Naive thymus-derived CD8-positive, alpha-beta T cell (primary cell): ENCODE measurements at regions not wholly inside any gene's neighbourhood (a gene's known extent, or its start where the extent isn't known, plus 50 kb on each side); places are given as distances from the start of the nearest gene placed in this dataset.

ENCODE experiments used
- ATAC-seq, 2 donors: fragments of 150-1000 bp; cut with Tn5 transposase in 1 of 2; sonication (Bioruptor Pico), chemical (Tn5 transposase) in 1 of 2; 1 replicate in 1 of 2; 2 replicates in 1 of 2; pipeline ENCODE4 v1.10.0; 2021; ENCODE audit warnings: mild to moderate bottlenecking in 2 of 2, moderate library complexity in 2 of 2
- POLR2A ChIA-PET: fragments of 350-600 bp; sonication (Branson Sonifier 250); formaldehyde crosslinking; loops from one replicate; lab custom pipeline; 2021; ENCODE audit warnings: antibody characterized with exemption; lab: Charles Lee
- DNase-seq, 10 donors: peaks; one replicate each; pipeline versions ENCODE4 v3.0.0 to v3.0.0-alpha.2; 2020 to 2022
- H3K27ac Mint-ChIP-seq, 10 donors: one replicate each; pipeline ENCODE4 v1.8.0; 2020 to 2022; ENCODE audit warnings: mild to moderate bottlenecking in 10 of 10, mixed read lengths in 10 of 10, moderate library complexity in 4 of 10, inconsistent platforms in 1 of 10
- H3K27me3 Mint-ChIP-seq, 5 donors: one replicate each; pipeline ENCODE4 v1.8.0; 2021 to 2022; ENCODE audit warnings: mixed read lengths in 5 of 5
- H3K36me3 Mint-ChIP-seq, 3 donors: one replicate each; pipeline ENCODE4 v1.8.0; 2020 to 2022; ENCODE audit warnings: mixed read lengths in 3 of 3, mild to moderate bottlenecking in 2 of 3, inconsistent platforms in 1 of 3
- H3K4me1 Mint-ChIP-seq, 4 donors: one replicate each; pipeline ENCODE4 v1.8.0; 2021 to 2022; ENCODE audit warnings: mixed read lengths in 4 of 4
- H3K4me3 Mint-ChIP-seq, 10 donors: one replicate each; pipeline ENCODE4 v1.8.0; 2020 to 2022; ENCODE audit warnings: mild to moderate bottlenecking in 10 of 10, mixed read lengths in 10 of 10, moderate library complexity in 6 of 10, inconsistent platforms in 1 of 10
- H3K9me3 Mint-ChIP-seq, 9 donors: one replicate each; pipeline ENCODE4 v1.8.0; 2020 to 2022; ENCODE audit warnings: mixed read lengths in 9 of 9, mild to moderate bottlenecking in 3 of 9, inconsistent platforms in 1 of 9, moderate library complexity in 1 of 9

DNA sequence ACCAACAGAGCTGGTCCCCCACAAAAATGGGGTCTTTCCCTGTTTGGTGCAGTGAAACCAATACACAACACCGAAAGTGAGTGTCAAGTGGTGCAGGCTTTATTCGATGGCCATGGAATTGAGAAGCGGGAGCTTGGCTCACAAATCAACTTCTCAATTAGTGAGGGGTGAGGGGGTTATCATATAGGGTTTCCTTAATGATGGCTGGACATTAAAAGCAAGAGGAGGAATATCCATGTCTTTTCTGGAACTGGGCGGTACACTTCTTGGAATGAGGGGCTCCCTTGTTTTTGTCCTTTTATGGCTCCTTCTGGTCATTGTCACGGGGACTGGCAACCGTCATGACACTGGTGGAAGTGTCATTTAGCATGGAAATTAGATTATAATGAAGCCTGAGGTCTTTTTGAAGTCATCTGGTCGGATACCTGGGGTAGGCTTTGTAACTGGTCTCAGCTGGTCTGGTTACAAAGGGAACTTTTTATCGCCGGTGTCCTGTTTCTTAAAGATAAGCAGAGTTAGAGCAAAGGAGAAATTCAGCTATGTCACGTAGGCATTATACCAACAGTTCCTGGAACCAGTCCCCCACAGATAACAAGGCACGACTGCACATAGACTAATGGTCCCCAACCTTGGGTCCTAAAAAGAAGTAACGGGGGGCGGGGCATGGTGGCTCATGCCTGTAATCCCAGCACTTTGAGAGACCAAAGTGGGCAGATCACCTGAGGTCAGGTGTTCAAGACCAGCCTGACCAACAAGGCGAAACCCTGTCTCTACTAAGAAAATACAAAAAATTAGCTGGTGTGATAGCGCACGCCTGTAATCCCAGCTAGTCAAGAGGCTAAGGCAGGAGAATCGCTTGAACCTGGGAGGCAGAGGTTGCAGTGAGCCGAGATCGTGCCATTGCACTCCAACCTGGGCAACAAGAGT, 93.5 kb upstream of the NDUFV2 start:
- peaks cover 0 to 5% (median 0%) of the 10 kb centered on the region in 9 donors for H3K9me3 Mint-ChIP-seq
- ATAC-seq (no peak), DNase-seq (no peak)
- no peaks in the 10 kb centered on the region for H3K36me3 Mint-ChIP-seq
- H3K27ac Mint-ChIP-seq = no peak overlapping the region
- H3K27me3 Mint-ChIP-seq = peaks cover 0 to 20% (median 9%) of the 10 kb centered on the region in 5 donors
- H3K4me3 Mint-ChIP-seq = no peak overlapping the region
- no peaks in the 10 kb centered on the region for H3K4me1 Mint-ChIP-seq
- POLR2A ChIA-PET = no interaction called here

DNA sequence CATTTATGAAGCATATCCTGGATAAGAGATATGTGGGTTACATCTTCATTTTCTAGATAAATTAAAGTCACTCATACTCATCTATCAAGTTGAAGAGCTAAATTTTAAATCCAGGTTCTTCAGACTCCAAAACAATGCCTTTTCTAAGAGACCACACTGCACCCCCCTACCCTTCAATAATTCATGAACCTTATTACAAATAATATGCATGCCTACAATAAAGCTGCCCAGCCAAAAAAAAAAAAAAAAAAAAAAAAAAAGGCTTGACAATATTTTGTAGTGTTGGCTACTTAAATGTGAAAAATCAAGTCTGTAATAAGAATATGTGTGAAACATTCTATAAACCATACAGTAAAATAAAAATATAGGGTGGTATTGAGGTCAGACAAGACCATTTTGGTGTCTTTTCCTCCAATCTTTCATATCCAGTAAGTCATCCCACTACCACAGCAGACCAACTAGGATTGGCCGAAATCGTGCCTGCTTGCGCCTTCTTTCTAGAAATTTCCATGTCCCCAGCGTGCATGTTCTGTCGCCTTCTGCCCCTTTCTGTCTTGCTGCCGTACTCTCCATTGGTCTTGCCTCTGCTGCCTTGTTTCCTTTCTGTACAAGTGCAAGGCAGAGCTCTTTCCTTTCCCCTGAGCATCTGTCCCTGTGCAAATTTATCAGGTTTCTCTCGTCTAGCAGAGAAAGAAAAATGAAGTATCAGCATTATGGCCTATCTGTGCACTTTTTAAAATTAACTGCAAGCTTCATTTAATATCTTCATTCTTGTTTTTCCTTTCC, 92.6 kb upstream of the NDUFV2 start:
- Mint-ChIP-seq H3K27me3 (peaks cover 0 to 20% (median 8%) of the 10 kb centered on the region in 5 donors), H3K27ac (peak overlapping the region in 2 of 10 donors; percentile 20 to 75), H3K36me3 (no peaks in the 10 kb centered on the region), H3K9me3 (peaks cover 0 to 5% (median 0%) of the 10 kb centered on the region in 9 donors), H3K4me3 (no peak overlapping the region), H3K4me1 (no peaks in the 10 kb centered on the region)
- ATAC-seq (no peak), DNase-seq (no peak)
- POLR2A ChIA-PET = no interaction called here

DNA sequence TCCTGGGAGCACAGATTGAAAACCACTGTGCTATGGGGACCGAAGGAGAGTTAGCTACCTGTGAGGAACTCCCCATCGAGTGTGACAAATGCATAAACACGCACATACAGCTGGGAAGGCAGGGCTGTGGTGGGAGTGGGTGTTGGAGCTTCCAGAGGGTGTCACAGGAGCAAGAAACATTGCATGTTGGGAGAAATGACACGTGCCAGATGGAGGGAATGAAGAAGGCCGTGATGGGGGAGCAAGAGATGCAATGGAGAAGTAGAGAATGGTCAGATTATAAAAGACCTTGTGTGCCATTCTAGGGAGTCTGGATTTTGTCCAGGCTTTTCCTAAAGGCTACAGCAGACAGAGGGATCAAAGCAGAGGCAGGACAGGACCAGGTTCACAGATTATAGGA, 91.1 kb upstream of the NDUFV2 start:
- H3K27ac Mint-ChIP-seq = no peak overlapping the region
- POLR2A ChIA-PET = interaction anchor here (0.6 kb wide), 1 partner anchor 20 kb away, joined by 3 read pairs; no protein-coding TSS in a partner anchor
- peaks cover 0 to 5% (median 0%) of the 10 kb centered on the region in 9 donors for H3K9me3 Mint-ChIP-seq
- peaks cover 0 to 1% (median 0%) of the 10 kb centered on the region in 4 donors for H3K4me1 Mint-ChIP-seq
- ATAC-seq (no peak), DNase-seq (no peak)
- H3K4me3 Mint-ChIP-seq = no peak overlapping the region
- H3K36me3 Mint-ChIP-seq = no peaks in the 10 kb centered on the region
- peaks cover 0 to 13% (median 8%) of the 10 kb centered on the region in 5 donors for H3K27me3 Mint-ChIP-seq

DNA sequence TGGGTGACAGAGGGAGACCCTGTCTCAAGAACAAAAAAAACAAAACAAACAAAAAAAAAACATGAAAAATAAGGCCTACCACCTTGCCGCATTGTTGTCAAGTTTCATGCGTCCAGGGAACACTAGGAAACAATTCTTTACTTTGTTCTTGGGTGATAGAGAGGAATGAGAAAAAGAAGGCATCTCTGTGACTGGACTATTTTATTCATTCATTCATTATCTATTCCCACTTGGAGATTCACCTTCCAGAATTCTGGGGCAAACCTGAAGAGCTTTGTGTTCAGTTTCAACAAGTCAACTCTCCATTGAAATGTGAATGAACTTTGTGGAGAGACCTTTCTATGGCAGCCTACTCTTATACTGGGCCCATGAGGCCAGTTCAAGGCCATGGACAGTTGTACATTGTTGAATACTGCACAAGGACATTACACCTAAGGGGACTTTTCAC, 88.5 kb upstream of the NDUFV2 start:
- ATAC-seq (no peak), DNase-seq (no peak)
- Mint-ChIP-seq H3K27ac (no peak overlapping the region), H3K36me3 (peaks cover 0 to under 1% (median 0%) of the 10 kb centered on the region in 3 donors), H3K4me3 (no peak overlapping the region), H3K9me3 (peaks cover 0 to under 1% (median 0%) of the 10 kb centered on the region in 9 donors), H3K27me3 (peaks cover under 1 to 15% (median 5%) of the 10 kb centered on the region in 5 donors), H3K4me1 (peaks cover 0 to 14% (median 4%) of the 10 kb centered on the region in 4 donors)
- POLR2A ChIA-PET = interaction anchor here (0.7 kb wide), 1 partner anchor 120 kb away, joined by 3 read pairs; no protein-coding TSS in a partner anchor

DNA sequence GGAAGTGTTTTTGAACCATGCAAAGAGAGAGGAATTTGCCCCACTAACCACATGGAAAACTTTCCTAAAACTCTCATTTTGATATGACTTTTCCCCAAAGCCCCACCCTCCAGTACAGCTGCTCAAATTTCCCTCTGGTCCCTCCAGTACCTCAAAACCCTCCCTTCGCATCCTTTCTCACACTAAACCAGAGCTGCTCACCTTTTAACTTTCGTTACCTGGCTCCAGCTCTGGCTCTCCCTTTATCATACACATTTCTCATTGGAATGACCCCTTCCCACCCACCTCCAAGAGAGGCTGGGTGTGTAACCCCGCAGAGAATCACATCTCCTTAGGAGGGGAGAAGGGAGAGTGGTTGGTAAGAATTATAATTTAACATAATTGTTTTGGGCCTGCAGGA, 86.8 kb upstream of the NDUFV2 start:
- peak overlapping the region in 1 of 10 donors; percentile 72 for H3K27ac Mint-ChIP-seq
- peaks cover 0 to 23% (median 4%) of the 10 kb centered on the region in 5 donors for H3K27me3 Mint-ChIP-seq
- peaks cover 0 to 14% (median 4%) of the 10 kb centered on the region in 4 donors for H3K4me1 Mint-ChIP-seq
- no peak overlapping the region for H3K4me3 Mint-ChIP-seq
- DNase-seq (no peak), ATAC-seq (no peak)
- peaks cover 0 to 4% (median 0%) of the 10 kb centered on the region in 3 donors for H3K36me3 Mint-ChIP-seq
- POLR2A ChIA-PET = no interaction called here
- H3K9me3 Mint-ChIP-seq = peaks cover 0 to 3% (median 0%) of the 10 kb centered on the region in 9 donors

DNA sequence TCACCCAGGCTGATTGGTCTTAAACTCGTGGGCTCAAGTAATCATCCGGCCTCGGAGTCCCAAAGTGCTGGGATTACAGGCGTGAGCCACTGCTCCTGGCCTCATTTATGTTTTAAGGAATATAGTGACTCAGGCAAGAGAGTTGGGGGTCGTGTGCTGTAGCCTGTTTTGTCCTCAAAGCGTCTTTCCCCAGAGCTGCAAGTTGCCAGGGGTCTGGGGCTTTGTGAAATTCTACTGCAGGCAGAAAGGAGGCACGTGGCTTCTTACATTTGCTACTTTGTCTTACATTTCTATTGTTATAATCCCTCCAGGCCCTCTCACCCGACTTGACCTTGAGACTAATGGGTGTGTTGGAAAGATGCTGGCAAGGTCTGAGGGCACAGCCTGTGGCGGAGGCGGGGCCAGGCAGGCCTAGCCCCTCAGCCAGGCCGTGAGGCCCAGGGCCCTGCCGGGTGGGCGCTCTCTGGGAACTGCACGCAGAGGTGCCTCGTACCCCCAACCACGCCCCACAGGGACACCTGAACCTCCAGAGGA, 85.8 kb upstream of the NDUFV2 start:
- peaks cover 0 to 3% (median 0%) of the 10 kb centered on the region in 9 donors for H3K9me3 Mint-ChIP-seq
- no peak overlapping the region for H3K27ac Mint-ChIP-seq
- peaks cover 0 to 4% (median 0%) of the 10 kb centered on the region in 3 donors for H3K36me3 Mint-ChIP-seq
- ATAC-seq = peak in 1 of 2 donors; percentile 46
- POLR2A ChIA-PET = interaction anchor here (0.6 kb wide), 1 partner anchor 9 kb away, joined by 3 read pairs; no protein-coding TSS in a partner anchor
- H3K27me3 Mint-ChIP-seq = peaks cover 0 to 20% (median 4%) of the 10 kb centered on the region in 5 donors
- H3K4me3 Mint-ChIP-seq = peak overlapping the region in 8 of 10 donors; percentile 65 to 83 (median 75)
- peaks cover 0 to 14% (median 4%) of the 10 kb centered on the region in 4 donors for H3K4me1 Mint-ChIP-seq
- DNase-seq = no peak

DNA sequence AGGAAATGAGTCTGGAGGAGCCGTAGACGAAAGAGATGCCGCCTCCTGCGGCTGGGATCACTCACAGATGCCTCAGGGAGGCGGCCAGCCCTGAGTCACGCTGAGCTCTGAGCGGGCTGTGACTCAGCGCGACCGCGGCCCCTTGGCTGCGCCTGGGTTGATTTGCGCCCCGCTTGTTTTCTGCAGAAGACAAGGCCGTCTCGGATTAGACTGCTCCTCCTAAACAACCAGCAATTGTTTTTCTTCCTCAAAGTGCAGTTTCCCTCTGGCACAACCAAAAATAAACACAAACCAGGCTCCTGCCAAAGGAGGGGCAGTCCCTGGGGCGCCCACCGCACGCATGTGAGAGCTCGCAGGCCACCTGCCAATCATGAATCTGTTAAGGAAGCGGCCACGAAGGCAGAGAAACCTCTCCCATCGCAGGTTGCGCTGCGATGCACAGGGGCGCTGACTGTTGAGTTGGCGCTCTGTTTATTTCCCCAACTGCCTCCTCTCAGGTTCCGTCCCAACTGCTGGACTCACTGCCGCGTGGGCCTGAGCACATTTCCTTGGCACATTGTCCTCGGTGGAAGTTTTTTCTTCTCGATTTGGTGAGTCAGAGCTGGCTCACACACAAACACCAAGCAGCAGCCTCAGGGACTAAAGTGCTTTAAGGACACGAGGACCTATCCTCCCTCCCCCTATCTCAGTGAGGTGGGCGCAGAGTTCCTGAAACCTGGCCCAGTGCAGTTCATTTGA, 85.2 kb upstream of the NDUFV2 start:
- H3K36me3 Mint-ChIP-seq = peaks cover 0 to 4% (median 2%) of the 10 kb centered on the region in 3 donors
- peak in 4 of 10 donors; percentile 1 to 50 (median 12) for DNase-seq

DNA sequence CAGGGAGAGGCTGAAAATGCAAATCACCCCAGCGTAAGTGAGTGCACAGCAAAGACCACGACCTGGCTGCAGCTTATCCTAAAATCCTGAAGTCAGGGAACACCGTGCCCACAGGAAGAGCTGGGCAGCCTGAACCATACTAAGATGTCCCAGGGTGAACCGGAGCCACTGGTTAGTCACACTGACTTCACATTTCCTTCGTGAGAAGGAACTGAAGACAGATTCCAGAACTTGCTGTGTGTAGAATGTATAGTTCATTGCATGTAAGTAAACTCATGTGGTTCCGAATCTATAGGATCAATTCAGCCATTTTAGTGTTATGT, 84.6 kb upstream of the NDUFV2 start:
- H3K27ac Mint-ChIP-seq = peak overlapping the region in 1 of 10 donors; percentile 68
- H3K36me3 Mint-ChIP-seq = peaks cover 0 to 4% (median 2%) of the 10 kb centered on the region in 3 donors
- H3K27me3 Mint-ChIP-seq = peaks cover 0 to 17% (median 4%) of the 10 kb centered on the region in 5 donors
- ATAC-seq (no peak), DNase-seq (no peak)
- peaks cover 0 to 14% (median 4%) of the 10 kb centered on the region in 4 donors for H3K4me1 Mint-ChIP-seq
- peak overlapping the region in 5 of 10 donors; percentile 36 to 79 (median 65) for H3K4me3 Mint-ChIP-seq
- POLR2A ChIA-PET = no interaction called here
- peaks cover 0 to 3% (median 0%) of the 10 kb centered on the region in 9 donors for H3K9me3 Mint-ChIP-seq

More for the DNA sequence above, 85.2 kb upstream of the NDUFV2 start:
- Mint-ChIP-seq H3K4me3 (peak overlapping the region; percentile 65 to 83 (median 75)), H3K27me3 (peaks cover 0 to 20% (median 4%) of the 10 kb centered on the region in 5 donors), H3K27ac (peak overlapping the region in 4 of 10 donors; percentile 24 to 68 (median 36)), H3K9me3 (peaks cover 0 to 3% (median 0%) of the 10 kb centered on the region in 9 donors), H3K4me1 (peaks cover 0 to 14% (median 4%) of the 10 kb centered on the region in 4 donors)
- POLR2A ChIA-PET = interaction anchor here (0.6 kb wide), 1 partner anchor 9 kb away, joined by 3 read pairs; no protein-coding TSS in a partner anchor
- peak; percentile 75 to 83 for ATAC-seq

DNA sequence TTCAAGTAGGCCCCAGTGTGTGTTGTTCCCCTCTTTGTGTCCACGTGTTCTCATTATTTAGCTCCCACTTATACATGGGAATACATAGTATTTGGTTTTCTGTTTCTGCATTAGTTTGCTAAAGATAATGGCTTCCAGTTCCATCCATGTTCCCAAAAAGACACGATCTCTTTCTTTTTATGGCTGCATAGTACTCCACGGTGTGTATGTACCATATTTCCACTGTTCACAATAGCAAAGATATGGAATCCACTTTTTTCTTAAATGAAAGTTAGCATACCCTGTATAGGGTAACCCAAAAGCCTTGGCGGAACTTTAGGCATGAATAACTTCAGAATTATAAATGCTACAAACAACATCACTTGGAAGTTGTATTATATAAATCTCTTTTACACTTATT, 83.4 kb upstream of the NDUFV2 start:
- Mint-ChIP-seq H3K4me1 (peaks cover 0 to 14% (median 4%) of the 10 kb centered on the region in 4 donors), H3K9me3 (peaks cover 0 to 3% (median 0%) of the 10 kb centered on the region in 9 donors), H3K27me3 (peaks cover 0 to 17% (median 4%) of the 10 kb centered on the region in 5 donors), H3K4me3 (no peak overlapping the region), H3K27ac (no peak overlapping the region), H3K36me3 (peaks cover 0 to 4% (median 2%) of the 10 kb centered on the region in 3 donors)
- ATAC-seq (no peak), DNase-seq (no peak)
- POLR2A ChIA-PET = no interaction called here

DNA sequence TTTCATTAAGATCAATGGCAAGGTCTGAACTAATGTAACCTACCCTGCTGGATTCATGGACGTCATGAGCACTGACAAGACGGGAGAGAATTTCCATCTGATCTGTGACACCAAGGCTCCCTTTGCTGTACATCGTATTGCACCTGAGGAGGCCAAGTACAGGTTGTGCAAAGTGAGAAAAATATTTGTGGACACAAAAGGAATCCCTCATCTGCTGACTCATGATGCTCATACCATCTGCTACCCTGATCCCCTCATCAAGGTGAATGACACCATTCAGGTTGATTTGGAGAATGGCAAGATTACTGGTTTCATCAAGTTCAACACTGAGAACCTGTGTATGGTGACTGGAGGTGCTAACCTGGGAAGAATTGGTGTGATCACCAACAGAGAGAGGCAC, 82.3 kb upstream of the NDUFV2 start:
- Mint-ChIP-seq H3K4me3 (no peak overlapping the region), H3K4me1 (peaks cover 0 to 14% (median 4%) of the 10 kb centered on the region in 4 donors), H3K27me3 (peaks cover 3 to 17% (median 7%) of the 10 kb centered on the region in 5 donors), H3K27ac (no peak overlapping the region), H3K9me3 (peaks cover 0 to 3% (median 0%) of the 10 kb centered on the region in 9 donors), H3K36me3 (peaks cover 0 to 4% (median 2%) of the 10 kb centered on the region in 3 donors)
- DNase-seq = no peak
- POLR2A ChIA-PET = no interaction called here
- ATAC-seq = no peak

DNA sequence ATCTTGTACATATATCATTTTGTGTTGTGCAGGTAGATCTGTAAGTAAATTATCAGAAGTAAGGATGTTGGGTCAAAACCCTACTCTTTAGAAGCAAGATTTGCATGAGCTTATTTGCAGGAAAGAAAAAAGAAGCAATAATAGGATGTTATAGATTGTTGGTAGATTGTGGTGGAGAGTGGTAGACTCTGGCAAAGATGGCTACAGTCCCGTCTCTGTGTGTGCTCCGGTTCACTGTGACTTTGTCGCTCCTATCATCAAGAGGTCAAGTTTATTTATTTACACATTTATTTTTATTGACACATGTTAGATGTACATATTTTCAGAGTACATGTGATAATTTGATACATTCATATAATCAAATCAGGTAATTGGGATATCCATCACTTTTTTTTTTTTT, 81.0 kb upstream of the NDUFV2 start:
- ATAC-seq = no peak
- peaks cover 0 to 3% (median 0%) of the 10 kb centered on the region in 9 donors for H3K9me3 Mint-ChIP-seq
- H3K36me3 Mint-ChIP-seq = peaks cover 0 to 4% (median 2%) of the 10 kb centered on the region in 3 donors
- no peak overlapping the region for H3K4me3 Mint-ChIP-seq
- DNase-seq = no peak
- POLR2A ChIA-PET = no interaction called here
- no peak overlapping the region for H3K27ac Mint-ChIP-seq
- H3K4me1 Mint-ChIP-seq = peaks cover 0 to 14% (median 4%) of the 10 kb centered on the region in 4 donors
- peaks cover 3 to 19% (median 8%) of the 10 kb centered on the region in 5 donors for H3K27me3 Mint-ChIP-seq
